K562 (cell line): ENCODE measurements at regions not wholly inside any gene's neighbourhood (a gene's known extent, or its start where the extent isn't known, plus 50 kb on each side); places are given as distances from the start of the nearest gene placed in this dataset.

Experiments
- ATAC-seq: fragments of 200-7000 bp; cut with Tn5 transposase; 3 replicates; pipeline ENCODE4 v1.9.1; 2020; ENCODE audit warnings: moderate library complexity
- BruUV-seq: library from RNA; stranded (reverse); fragments of 400-500 nt; replicated peaks from 2 replicates; lab custom pipeline; 2021; lab: Mats Ljungman, UMichigan
- CTCF ChIA-PET: fragments of 300-600 bp; formaldehyde crosslinking; extraction: SDS; loops from one replicate; lab custom pipeline; 2021; ENCODE audit warnings: low intra/inter-chr PET ratio; lab: Yijun Ruan, JAX
- POLR2A ChIA-PET: fragments of 300-600, 350-650 bp; sonication (Branson Sonifier 250); formaldehyde crosslinking; extraction: SDS; loops from one replicate; lab custom pipeline; 2021; ENCODE audit warnings: antibody characterized with exemption, inconsistent platforms; lab: Yijun Ruan, JAX
- DNase-seq, 4 experiments: peaks; one replicate each; pipeline versions ENCODE4 v3.0.0 to v3.0.0-alpha.2; 2011 to 2018; ENCODE audit warnings: low spot score in 3 of 4, mixed read lengths in 3 of 4; ENCODE audit errors: extremely low read depth in 1 of 4
- FAIRE-seq: peaks from 2 replicates; lab custom pipeline; 2011; peaks lifted over from hg19 to GRCh38; lab: Jason Lieb, UNC
- H2AFZ ChIP-seq: 2 replicates; pipeline ENCODE4 v1.6.0; 2011; ENCODE audit warnings: low read depth, low read length, control low read depth, inconsistent platforms
- H3K27ac ChIP-seq: fragments of 200-600 bp; 3 replicates; pipeline ENCODE4 v1.8.0; 2011; ENCODE audit warnings: low read depth, mild to moderate bottlenecking, control low read depth, inconsistent platforms, low read length, moderate library complexity, mixed read lengths; ENCODE audit errors: extremely low read depth
- H3K27me3 ChIP-seq, 2 experiments: fragments of 300-600 bp in 1 of 2; 2 replicates in 1 of 2; 3 replicates in 1 of 2; pipeline versions ENCODE4 v1.6.0 to v1.8.0; 2011; ENCODE audit warnings: inconsistent platforms in 2 of 2, low read length in 2 of 2, mild to moderate bottlenecking in 1 of 2, mixed read lengths in 1 of 2, moderate library complexity in 1 of 2; ENCODE audit not compliant: control insufficient read depth in 2 of 2, insufficient read depth in 2 of 2
- H3K36me3 ChIP-seq: fragments of 300-600 bp; 3 replicates; pipeline ENCODE4 v1.8.0; 2011; ENCODE audit warnings: mild to moderate bottlenecking, low read length, inconsistent platforms; ENCODE audit not compliant: control insufficient read depth, insufficient read depth
- H3K4me1 ChIP-seq, 2 experiments: fragments of 200-600 bp in 1 of 2; replicated peaks in 1 of 2; 2 replicates in 1 of 2; 3 replicates in 1 of 2; pipeline versions ENCODE4 v1.5.1 to v1.8.0; 2011; ENCODE audit warnings: inconsistent platforms in 2 of 2, low read length in 2 of 2, mild to moderate bottlenecking in 1 of 2, mixed read lengths in 1 of 2, moderate library complexity in 1 of 2; ENCODE audit not compliant: control insufficient read depth in 2 of 2, insufficient read depth in 2 of 2
- H3K4me2 ChIP-seq: 2 replicates; pipeline ENCODE4 v1.6.1; 2011; ENCODE audit warnings: low read length, control low read depth, inconsistent platforms, mixed read lengths; ENCODE audit not compliant: insufficient read depth
- H3K4me3 ChIP-seq: fragments of 200-600 bp; sonication (generic), shearing (Covaris generic); 2 replicates; pipeline ENCODE4 v1.5.1; 2016; ENCODE audit warnings: control low read depth, inconsistent platforms
- H3K79me2 ChIP-seq: fragments of 200-600 bp; 3 replicates; pipeline ENCODE4 v1.8.0; 2011; ENCODE audit warnings: low read length, inconsistent platforms; ENCODE audit not compliant: control insufficient read depth, insufficient read depth
- H3K9ac ChIP-seq, 2 experiments: 2 replicates each; pipeline versions ENCODE4 v1.6.0 to v1.6.1; 2011; ENCODE audit warnings: low read depth in 2 of 2, low read length in 2 of 2, control low read depth in 1 of 2, inconsistent platforms in 1 of 2, mild to moderate bottlenecking in 1 of 2, mixed read lengths in 1 of 2; ENCODE audit not compliant: insufficient read depth in 1 of 2
- H3K9me1 ChIP-seq: one replicate; pipeline ENCODE4 v1.6.0; 2011; ENCODE audit warnings: inconsistent platforms, mild to moderate bottlenecking, low read length, moderate library complexity; ENCODE audit not compliant: control insufficient read depth, insufficient read depth
- H3K9me3 ChIP-seq: replicated peaks from 2 replicates; pipeline ENCODE4 v1.5.1; 2011; ENCODE audit warnings: low read depth, low read length, inconsistent platforms; ENCODE audit not compliant: control insufficient read depth, insufficient read depth
- H4K20me1 ChIP-seq: replicated peaks from 2 replicates; pipeline ENCODE4 v1.6.1; 2011; ENCODE audit warnings: low read length, inconsistent platforms, mixed read lengths; ENCODE audit not compliant: control insufficient read depth, insufficient read depth
- ESRRB ChIP-seq: fragments of 250-450 bp; sonication (Bioruptor Pico); IDR thresholded peaks from 2 replicates; pipeline ENCODE4 v1.5.0; 2020; ENCODE audit warnings: mild to moderate bottlenecking, moderate library complexity, borderline replicate concordance
- FOXP1 ChIP-seq: sonication (generic); formaldehyde crosslinking; IDR thresholded peaks from 2 replicates; pipeline ENCODE4 v1.8.0; 2022; ENCODE audit warnings: mild to moderate bottlenecking, missing genetic modification reagents
- NFE2L1 ChIP-seq: fragments of 450-650 bp; IDR thresholded peaks from 2 replicates; pipeline ENCODE4 v1.6.1; 2016; ENCODE audit warnings: missing genetic modification characterization, low read depth, mild to moderate bottlenecking, missing compliant biosample characterization, moderate library complexity, borderline replicate concordance
- RBFOX2 ChIP-seq: fragments of 200-400 bp; formaldehyde crosslinking; IDR thresholded peaks from 2 replicates; pipeline ENCODE4 v1.6.1; 2017; ENCODE audit warnings: low read depth, mild to moderate bottlenecking, low read length, moderate library complexity
- SIN3B ChIP-seq: fragments of 450-650 bp; IDR thresholded peaks from 2 replicates; pipeline ENCODE4 v1.6.1; 2017; ENCODE audit warnings: low read depth, mild to moderate bottlenecking, moderate library complexity
- ZKSCAN8 ChIP-seq: fragments of 200-800 bp; sonication (Bioruptor generic); IDR thresholded peaks from 2 replicates; pipeline ENCODE4 v1.6.1; 2016; ENCODE audit warnings: missing genetic modification characterization, missing compliant biosample characterization
- in situ Hi-C: fragments of 300-500 bp; cut with MboI; formaldehyde crosslinking; loops from 4 replicates; pipeline ENCODE4 v1.15.0; 2018; ENCODE audit warnings: inconsistent platforms, mixed read lengths
- intact Hi-C: fragments of 100-400 bp; cut with micrococcal nuclease; formaldehyde crosslinking; loops from 2 replicates; pipeline ENCODE4 v1.14.2; 2022
- TF ChIP-seq, protein P1 (sequence below): fragments of 450-650 bp; formaldehyde crosslinking; IDR thresholded peaks from 2 replicates; pipeline ENCODE4 v1.4.0; 2020; ENCODE audit warnings: mild to moderate bottlenecking, mixed read lengths

DNA sequence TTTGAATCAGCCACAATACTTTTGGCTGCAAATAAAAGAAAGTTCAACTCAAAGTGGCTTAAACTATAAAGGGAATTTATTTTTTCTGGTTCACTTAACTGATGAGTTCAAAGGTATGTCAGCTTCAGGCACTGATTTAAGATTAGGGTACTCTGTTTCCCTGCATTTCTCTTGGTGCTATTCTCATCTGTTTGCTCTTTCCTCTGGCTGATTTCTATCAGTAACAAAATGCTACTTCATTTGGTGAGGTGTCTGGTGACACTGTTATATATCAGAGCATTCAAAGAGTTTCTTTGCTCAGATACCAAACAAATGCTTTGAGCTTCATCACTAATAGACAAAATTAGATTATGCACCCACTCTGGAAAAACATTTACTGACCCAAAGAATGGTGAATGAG lies 65.9 kb upstream of the HTR4 start:
- Histone ChIP-seq H3K36me3 (no peaks in the 10 kb centered on the region), H3K4me1 (no peaks in the 10 kb centered on the region; a peak in 1 of 5 replicates), H4K20me1 (no peaks in the 10 kb centered on the region), H3K4me3 (no peak overlapping the region), H3K9me3 (no peaks in the 10 kb centered on the region), H3K27me3 (peaks cover 0 to 6% of the 10 kb centered on the region in 2 experiments; a peak in 2 of 5 replicates), H3K4me2 (no peak overlapping the region), H3K9ac (no peak overlapping the region), H3K27ac (no peak overlapping the region), H3K79me2 (no peaks in the 10 kb centered on the region), H3K9me1 (no peaks in the 10 kb centered on the region), H2AFZ (no peak overlapping the region; the same call in 1 of the 2 replicates)
- no TSS peak for BruUV-seq
- in situ Hi-C loops, result loop anchor here (25.0 kb wide), 1 partner anchor 758 kb away; no protein-coding TSS in a partner anchor
- TF ChIP-seq FOXP1 (CRISPR knock-in tag) (no peak), ZKSCAN8 (CRISPR knock-in tag) (no peak), NFE2L1 (tag) (no peak), RBFOX2 (no peak), SIN3B (no peak), ESRRB (CRISPR knock-in tag) (no peak)
- TF ChIP-seq, protein P1, sequence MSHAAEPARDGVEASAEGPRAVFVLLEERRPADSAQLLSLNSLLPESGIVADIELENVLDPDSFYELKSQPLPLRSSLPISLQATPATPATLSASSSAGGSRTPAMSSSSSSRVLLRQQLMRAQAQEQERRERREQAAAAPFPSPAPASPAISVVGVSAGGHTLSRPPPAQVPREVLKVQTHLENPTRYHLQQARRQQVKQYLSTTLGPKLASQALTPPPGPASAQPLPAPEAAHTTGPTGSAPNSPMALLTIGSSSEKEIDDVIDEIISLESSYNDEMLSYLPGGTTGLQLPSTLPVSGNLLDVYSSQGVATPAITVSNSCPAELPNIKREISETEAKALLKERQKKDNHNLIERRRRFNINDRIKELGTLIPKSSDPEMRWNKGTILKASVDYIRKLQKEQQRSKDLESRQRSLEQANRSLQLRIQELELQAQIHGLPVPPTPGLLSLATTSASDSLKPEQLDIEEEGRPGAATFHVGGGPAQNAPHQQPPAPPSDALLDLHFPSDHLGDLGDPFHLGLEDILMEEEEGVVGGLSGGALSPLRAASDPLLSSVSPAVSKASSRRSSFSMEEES (CRISPR knock-in tag), result no peak
- DNase-seq (no peak), FAIRE-seq (no peak), ATAC-seq (no peak)
- POLR2A ChIA-PET, result no interaction called here
- CTCF ChIA-PET, result no interaction called here
- intact Hi-C loops, result no loop called here
